OCI-LY7 (cell line): ENCODE measurements at regions not wholly inside any gene's neighbourhood (a gene's known extent, or its start where the extent isn't known, plus 50 kb on each side); places are given as distances from the start of the nearest gene placed in this dataset.

Source experiments
- BruUV-seq: library from RNA; stranded (reverse); fragments of 400-500 nt; replicated peaks from 2 replicates; lab custom pipeline; 2021; lab: Mats Ljungman, UMichigan
- CTCF ChIA-PET: fragments of 300-600 bp; sonication (Branson Sonifier 250); formaldehyde crosslinking; loops from one replicate; lab custom pipeline; 2022; ENCODE audit warnings: antibody characterized with exemption; ENCODE audit not compliant: unreplicated experiment; lab: Charles Lee
- POLR2A ChIA-PET: fragments of 300-600 bp; sonication (Branson Sonifier 250); formaldehyde crosslinking; loops from one replicate; lab custom pipeline; 2022; ENCODE audit warnings: antibody characterized with exemption; lab: Charles Lee
- DNase-seq: peaks from one replicate; pipeline ENCODE4 v3.0.0-alpha.2; 2015; ENCODE audit warnings: low spot score
- H2AFZ ChIP-seq: fragments of 200-600 bp; sonication (generic), shearing (Covaris generic); 2 replicates; pipeline ENCODE4 v1.6.1; 2014; ENCODE audit warnings: mild to moderate bottlenecking, antibody characterized with exemption, low read length, moderate library complexity
- H3K27ac ChIP-seq: fragments of 200-600 bp; sonication (generic); 2 replicates; pipeline ENCODE4 v1.5.1; 2014; ENCODE audit warnings: mixed run types, low read depth, mild to moderate bottlenecking, moderate library complexity, low read length, inconsistent platforms; ENCODE audit not compliant: poor library complexity, severe bottlenecking
- H3K36me3 ChIP-seq: fragments of 200-600 bp; sonication (generic); 2 replicates; pipeline ENCODE4 v1.6.1; 2014; ENCODE audit warnings: mild to moderate bottlenecking, antibody characterized with exemption, low read length, moderate library complexity, mixed read lengths; ENCODE audit not compliant: insufficient read depth
- H3K4me1 ChIP-seq: fragments of 200-600 bp; sonication (generic); 2 replicates; pipeline ENCODE4 v1.5.1; 2014; ENCODE audit warnings: mild to moderate bottlenecking, low read length; ENCODE audit not compliant: insufficient read depth, poor library complexity, severe bottlenecking
- H3K4me2 ChIP-seq: fragments of 200-600 bp; sonication (generic); 2 replicates; pipeline ENCODE4 v1.6.1; 2014; ENCODE audit warnings: mild to moderate bottlenecking, low read length
- H3K4me3 ChIP-seq: fragments of 200-600 bp; sonication (generic); 2 replicates; pipeline ENCODE4 v1.5.1; 2014; ENCODE audit warnings: mild to moderate bottlenecking, low read depth, low read length; ENCODE audit not compliant: poor library complexity, severe bottlenecking
- H3K79me2 ChIP-seq: fragments of 200-600 bp; sonication (generic); 2 replicates; pipeline ENCODE4 v1.6.1; 2016; ENCODE audit warnings: low read depth, mild to moderate bottlenecking, low read length, moderate library complexity, mixed read lengths; ENCODE audit not compliant: insufficient read depth
- H3K9me2 ChIP-seq: fragments of 200-600 bp; sonication (generic); 2 replicates; pipeline ENCODE4 v1.6.1; 2016; ENCODE audit warnings: mild to moderate bottlenecking, low read length, mixed read lengths; ENCODE audit not compliant: insufficient read depth
- H3K9me3 ChIP-seq: fragments of 200-600 bp; sonication (generic); 2 replicates; pipeline ENCODE4 v1.6.1; 2014; ENCODE audit warnings: mild to moderate bottlenecking, mixed run types, low read length, mixed read lengths
- H4K20me1 ChIP-seq: fragments of 200-600 bp; sonication (generic); 2 replicates; pipeline ENCODE4 v1.6.1; 2014; ENCODE audit warnings: mild to moderate bottlenecking, antibody characterized with exemption, low read length, moderate library complexity, mixed read lengths; ENCODE audit not compliant: insufficient read depth
- CTCF ChIP-seq: fragments of 200-600 bp; sonication (generic); conservative IDR thresholded peaks from 2 replicates; pipeline ENCODE4 v1.5.1; 2014; ENCODE audit warnings: mild to moderate bottlenecking, antibody characterized with exemption, low read length, moderate library complexity, mixed read lengths
- EZH2phosphoT487 ChIP-seq: fragments of 200-600 bp; sonication (generic); IDR thresholded peaks from 2 replicates; pipeline ENCODE4 v1.6.1; 2018; ENCODE audit warnings: low read depth, borderline replicate concordance, mild to moderate bottlenecking, mixed run types, antibody characterized with exemption, low read length, moderate library complexity, mixed read lengths
- intact Hi-C: fragments of 100-400 bp; cut with micrococcal nuclease; formaldehyde crosslinking; loops from one replicate; pipeline ENCODE4 v1.10.0; 2022; ENCODE audit not compliant: unreplicated experiment

- Histone ChIP-seq H2AFZ (no peak overlapping the region), H3K27ac (no peak overlapping the region), H4K20me1 (no peaks in the 10 kb centered on the region), H3K79me2 (no peaks in the 10 kb centered on the region), H3K9me2 (no peaks in the 10 kb centered on the region), H3K4me2 (no peak overlapping the region), H3K4me3 (no peak overlapping the region), H3K36me3 (no peaks in the 10 kb centered on the region), H3K9me3 (peaks cover 4% of the 10 kb centered on the region; the same call in 1 of the 2 replicates), H3K4me1 (no peaks in the 10 kb centered on the region)
- intact Hi-C loops = no loop called here
- BruUV-seq = no TSS peak
- POLR2A ChIA-PET = interaction anchor here (0.5 kb wide), 1 partner anchor 382 kb away, joined by 3 read pairs; no protein-coding TSS in a partner anchor
- DNase-seq = no peak
- CTCF ChIA-PET = no interaction called here
- no peak for TF ChIP-seq CTCF
- no peak for TF ChIP-seq EZH2phosphoT487
These were observed 89.0 kb downstream of the SMIM20 start for GRCh38 chr4:26003056-26003455.

GRCh38 chr4:26004290-26004689 lies 90.3 kb downstream of the SMIM20 start:
- CTCF ChIA-PET = no interaction called here
- intact Hi-C loops = no loop called here
- Histone ChIP-seq H3K36me3 (no peaks in the 10 kb centered on the region), H3K4me1 (no peaks in the 10 kb centered on the region), H3K4me2 (no peak overlapping the region), H3K4me3 (no peak overlapping the region), H3K79me2 (no peaks in the 10 kb centered on the region), H4K20me1 (no peaks in the 10 kb centered on the region), H2AFZ (no peak overlapping the region), H3K9me2 (no peaks in the 10 kb centered on the region), H3K9me3 (peaks cover 11% of the 10 kb centered on the region), H3K27ac (no peak overlapping the region)
- TF ChIP-seq CTCF (no peak), EZH2phosphoT487 (no peak)
- POLR2A ChIA-PET = interaction anchor here (0.6 to 1.0 kb wide), 2 partner anchors 23 to 80 kb away, joined by 3 to 4 read pairs; no protein-coding TSS in a partner anchor
- DNase-seq = no peak
- BruUV-seq = no TSS peak

GRCh38 chr4:26005764-26006163 lies 91.7 kb downstream of the SMIM20 start:
- no TSS peak for BruUV-seq
- H4K20me1 ChIP-seq = no peaks in the 10 kb centered on the region
- intact Hi-C loops = no loop called here
- ChIA-PET CTCF (interaction anchor here (1.1 kb wide), 1 partner anchor 20 kb away, joined by 4 read pairs; no protein-coding TSS in a partner anchor), POLR2A (interaction anchor here (0.6 to 1.4 kb wide), 5 partner anchors 9 to 426 kb away, joined by 3 to 6 read pairs (median 3); no protein-coding TSS in a partner anchor)
- no peak overlapping the region for H3K4me3 ChIP-seq
- no peak overlapping the region for H3K27ac ChIP-seq
- H3K36me3 ChIP-seq = no peaks in the 10 kb centered on the region
- no peak overlapping the region for H3K4me2 ChIP-seq
- TF ChIP-seq EZH2phosphoT487 = no peak
- TF ChIP-seq CTCF = no peak
- DNase-seq = no peak
- H3K9me2 ChIP-seq = no peaks in the 10 kb centered on the region
- H3K4me1 ChIP-seq = no peaks in the 10 kb centered on the region
- H2AFZ ChIP-seq = no peak overlapping the region
- peaks cover 11% of the 10 kb centered on the region for H3K9me3 ChIP-seq
- no peaks in the 10 kb centered on the region for H3K79me2 ChIP-seq
